GM18505 (cell line): ENCODE measurements at regions not wholly inside any gene's neighbourhood (a gene's known extent, or its start where the extent isn't known, plus 50 kb on each side); places are given as distances from the start of the nearest gene placed in this dataset.

ENCODE experiments used
- ATAC-seq: cut with Tn5 transposase; IDR thresholded peaks from one replicate; pipeline ENCODE4 v1.9.1; 2021; ENCODE audit not compliant: unreplicated experiment
- POLR2A ChIP-seq: IDR thresholded peaks from 4 replicates; pipeline ENCODE4 v1.6.1; 2011; ENCODE audit warnings: borderline replicate concordance; ENCODE audit not compliant: insufficient read depth, insufficient read length; ENCODE audit errors: extremely low read depth

DNA sequence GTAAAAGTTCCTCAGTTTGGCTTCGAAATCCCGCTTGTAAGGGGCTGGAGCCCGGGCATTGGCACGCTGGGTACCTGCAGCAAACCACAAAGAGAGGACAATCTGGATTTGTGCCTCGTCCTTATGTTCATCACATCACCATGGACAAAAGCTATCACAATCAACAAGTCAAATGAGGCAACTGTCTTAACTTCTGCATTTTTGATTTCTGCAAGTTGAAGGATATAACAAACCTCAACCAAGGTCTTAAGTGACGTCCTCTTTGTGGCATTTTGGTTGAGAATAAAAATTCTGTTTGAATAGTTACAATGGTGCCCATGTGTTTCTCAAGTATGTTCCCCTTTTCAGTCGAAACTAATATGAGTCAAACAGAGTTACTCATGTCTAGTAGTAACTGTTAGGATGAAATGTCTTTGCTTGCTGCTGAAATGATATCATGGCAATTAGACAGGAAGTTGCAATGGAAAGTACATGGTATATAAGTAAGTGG, 70.8 kb upstream of the STK17B start:
- peak; percentile 80 for ATAC-seq
- no peak for TF ChIP-seq POLR2A

DNA sequence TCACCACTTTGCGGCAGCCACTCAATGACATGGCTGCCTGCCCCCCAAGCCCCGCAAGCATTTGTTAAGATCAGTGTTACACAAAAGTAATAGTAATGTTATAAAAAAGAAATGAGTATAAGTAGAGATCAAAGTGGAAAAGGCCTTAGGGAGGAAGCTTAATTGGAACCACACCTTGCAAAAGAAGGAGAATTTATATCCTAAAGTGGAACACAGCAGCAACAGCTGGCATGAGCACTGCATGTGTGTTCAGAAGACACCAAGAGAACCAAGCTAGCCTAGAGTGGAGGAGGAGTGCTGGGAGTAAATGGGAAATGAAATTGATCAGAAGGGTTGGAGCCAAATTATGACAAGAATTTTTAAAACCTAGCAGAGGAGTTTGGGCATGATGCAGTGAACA, 73.1 kb upstream of the STK17B start:
- no peak for TF ChIP-seq POLR2A
- no peak for ATAC-seq

DNA sequence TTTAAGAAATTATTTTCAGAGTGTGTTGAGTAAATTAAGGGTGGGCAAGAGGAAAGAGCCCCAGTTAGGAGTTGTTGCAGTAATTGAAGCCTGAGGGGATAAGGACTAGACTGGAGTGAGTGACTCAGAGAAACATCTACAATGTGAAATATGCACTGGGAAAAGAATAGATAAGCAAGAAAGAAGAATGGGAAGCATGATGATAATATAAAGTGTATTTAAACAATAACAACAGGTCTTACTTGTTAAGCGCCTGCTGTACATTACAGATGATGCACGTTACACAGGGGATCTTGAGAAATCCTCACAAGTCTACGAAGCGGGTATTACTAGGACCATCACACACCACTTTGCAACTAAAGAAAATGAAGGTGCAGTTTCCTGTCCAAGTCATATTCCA, 73.6 kb upstream of the STK17B start:
- ATAC-seq, result no peak
- no peak for TF ChIP-seq POLR2A

DNA sequence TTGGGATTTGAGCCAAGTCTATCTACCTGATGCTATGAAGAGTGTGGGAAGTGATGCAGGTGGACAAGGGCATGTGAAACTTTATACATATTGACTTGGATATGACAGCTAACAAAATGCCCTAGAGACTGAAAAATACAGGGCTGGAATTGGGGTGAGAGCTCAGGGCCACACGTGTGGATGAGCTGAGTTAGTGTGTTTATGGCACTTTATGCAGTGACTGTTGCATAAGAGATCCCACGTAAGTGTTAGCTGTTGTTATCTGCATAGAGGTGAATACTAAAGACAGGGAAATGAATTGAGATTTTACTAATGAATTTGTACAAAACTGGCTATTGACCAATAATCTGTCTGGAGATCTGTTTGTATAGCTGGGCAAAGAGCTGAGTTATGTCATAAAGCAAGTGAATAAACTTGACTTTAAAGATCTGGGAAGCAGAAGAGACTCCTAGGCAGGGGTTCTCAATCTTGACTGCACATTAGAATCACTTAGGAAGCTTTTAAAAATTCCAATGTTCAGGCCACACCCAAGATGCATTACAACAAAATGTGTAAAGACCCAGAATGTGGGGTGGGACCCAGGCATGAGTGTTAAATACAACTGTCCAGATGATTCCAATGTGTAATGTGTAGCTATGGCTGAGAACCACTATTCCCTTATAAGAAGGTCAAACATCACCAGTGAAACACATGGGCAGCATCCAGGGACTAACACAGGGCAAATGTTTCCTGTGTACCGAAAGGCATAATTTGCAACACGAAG, 74.2 kb upstream of the STK17B start:
- ATAC-seq, result no peak

DNA sequence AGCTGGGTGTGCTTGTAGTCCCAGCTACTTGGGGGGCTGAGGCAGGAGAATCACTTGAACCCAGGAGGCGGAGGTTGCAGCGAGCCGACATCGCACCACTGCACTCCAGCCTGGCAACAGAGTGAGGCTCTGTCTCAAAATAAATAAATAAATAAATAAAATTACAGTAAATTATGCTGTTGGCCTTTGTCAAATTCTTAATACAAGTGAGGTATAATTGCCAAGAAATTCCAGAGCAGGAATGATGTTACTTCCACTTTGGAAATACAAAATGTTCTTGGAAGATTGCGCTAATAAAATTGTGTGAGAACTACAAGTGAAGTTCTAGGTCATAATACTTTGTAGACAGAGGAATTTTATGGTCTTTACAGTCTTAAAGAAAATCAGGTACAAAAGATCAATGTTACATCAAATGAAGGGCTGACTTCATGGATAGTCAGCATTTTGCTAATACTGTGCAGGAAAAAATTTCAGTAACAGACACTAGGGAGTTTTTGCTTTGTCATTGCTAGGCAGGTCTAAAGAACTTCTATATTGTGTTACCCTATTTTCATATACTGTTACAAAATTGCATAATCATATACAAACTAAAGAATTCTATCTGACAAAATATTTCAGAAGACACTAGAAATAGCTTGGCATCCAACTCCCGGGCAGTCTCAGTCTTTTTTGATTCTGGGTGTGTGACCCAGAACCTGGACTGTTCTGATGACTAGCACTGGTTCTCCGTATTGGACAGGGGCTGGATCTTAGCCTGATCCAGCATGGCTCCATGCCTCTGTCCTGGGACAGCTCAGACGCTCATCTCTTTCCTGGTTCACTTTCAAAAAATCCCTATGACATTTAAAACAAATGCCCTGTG, 76.0 kb upstream of the STK17B start:
- ATAC-seq, result no peak
- no peak for TF ChIP-seq POLR2A

More for the DNA sequence above, 74.2 kb upstream of the STK17B start:
- no peak for TF ChIP-seq POLR2A

DNA sequence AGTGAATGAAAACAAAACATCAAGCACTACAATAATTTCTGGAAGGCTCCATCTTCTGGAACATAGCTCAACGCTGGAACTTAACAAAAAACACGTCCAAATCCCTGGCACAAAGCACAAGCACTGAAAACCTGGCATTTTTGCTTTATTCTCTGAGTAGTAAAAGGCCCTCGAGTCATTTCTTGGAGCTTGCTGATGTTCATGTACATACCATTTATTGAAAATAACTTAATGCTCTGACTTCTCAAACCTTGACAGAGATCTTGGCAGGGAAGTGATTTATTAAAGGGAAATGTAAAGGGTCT, 76.5 kb upstream of the STK17B start:
- TF ChIP-seq POLR2A, result no peak
- no peak for ATAC-seq

DNA sequence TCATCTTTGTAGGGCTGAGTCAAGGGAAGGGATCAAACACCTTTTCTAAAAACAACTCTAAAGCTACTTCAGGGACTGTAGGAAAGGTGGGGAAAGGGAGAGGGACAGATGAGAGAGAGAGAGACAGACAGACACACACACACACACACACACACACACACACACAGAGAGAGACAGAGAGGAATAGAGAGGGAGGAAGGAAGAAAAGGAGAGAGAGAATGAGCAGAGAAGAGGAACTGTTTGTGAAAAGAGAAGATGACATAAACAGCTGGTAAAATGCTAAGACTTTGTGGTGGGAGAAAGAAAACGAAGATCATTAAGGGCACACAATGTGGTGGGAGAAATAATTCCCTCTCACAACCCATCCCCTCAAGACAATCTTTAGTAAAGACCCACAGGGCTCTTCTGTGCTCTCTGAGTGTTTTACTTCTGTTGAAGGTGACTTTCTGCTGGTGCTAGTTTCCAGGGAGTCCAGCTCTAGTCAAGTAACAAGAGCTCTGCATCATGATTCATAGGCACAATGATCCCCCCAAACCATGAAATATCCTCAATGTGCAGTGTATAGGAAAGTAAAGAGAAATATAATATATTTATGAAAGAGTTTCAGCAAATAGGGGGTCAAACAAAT, 77.2 kb upstream of the STK17B start:
- TF ChIP-seq POLR2A, result no peak
- ATAC-seq, result no peak

DNA sequence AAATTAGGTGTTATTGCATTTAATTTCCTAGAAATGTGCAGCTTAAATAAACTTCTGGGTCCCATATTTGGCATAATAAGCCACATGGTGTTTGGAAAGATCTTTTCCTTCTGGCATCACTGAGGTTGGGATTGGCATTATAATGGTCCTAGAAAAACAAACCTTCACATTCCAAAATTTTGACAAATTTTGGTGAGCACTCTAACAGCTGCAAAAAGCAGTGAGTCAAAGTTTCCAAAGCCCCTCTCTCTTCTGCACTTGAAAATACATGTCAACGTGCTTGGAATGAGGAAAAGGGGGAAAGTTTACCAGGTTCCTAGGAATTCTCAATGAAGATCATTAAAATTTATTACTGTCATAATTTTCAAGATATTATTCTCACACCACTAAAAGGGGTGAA, 77.8 kb upstream of the STK17B start:
- no peak for TF ChIP-seq POLR2A
- ATAC-seq, result no peak

DNA sequence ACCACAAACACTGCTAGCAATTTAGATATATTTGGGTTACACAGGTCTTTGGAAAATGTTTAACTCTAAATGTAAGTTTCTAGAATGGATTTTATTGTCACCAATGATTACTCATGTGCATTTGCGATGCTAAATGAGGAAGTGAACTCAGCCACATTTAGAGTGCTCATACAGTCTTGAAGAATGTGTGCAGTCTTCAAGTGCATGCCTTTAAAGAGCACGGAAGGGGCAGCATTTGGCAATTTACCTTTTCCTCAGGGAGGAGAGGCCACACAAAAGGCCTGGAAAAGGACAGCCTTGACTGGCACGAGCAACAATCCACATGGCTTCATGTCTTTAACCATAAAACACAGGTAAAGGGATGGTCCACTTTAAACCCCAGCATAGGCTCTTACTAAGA, 78.5 kb upstream of the STK17B start:
- no peak for TF ChIP-seq POLR2A
- peak; percentile 78 for ATAC-seq

DNA sequence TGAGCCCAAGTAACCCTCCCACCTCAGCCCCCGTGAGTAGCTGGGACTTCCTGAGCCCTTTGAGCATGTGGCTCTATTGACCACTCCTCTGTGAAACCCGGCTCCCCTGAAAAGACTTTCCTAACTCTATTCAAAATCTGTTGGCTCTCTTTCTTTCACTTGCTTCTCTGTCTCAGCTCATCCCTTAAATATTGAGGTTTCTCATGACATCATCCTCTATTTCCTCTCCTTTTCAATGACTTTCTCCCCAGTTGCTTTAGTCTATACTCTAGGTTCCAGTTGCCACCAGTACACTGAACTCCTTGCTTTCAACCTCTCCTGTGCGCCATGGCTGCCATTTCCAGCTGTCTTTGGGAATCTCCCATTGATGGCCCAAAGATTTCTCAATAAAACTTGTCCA, 79.8 kb upstream of the STK17B start:
- TF ChIP-seq POLR2A, result no peak
- no peak for ATAC-seq

DNA sequence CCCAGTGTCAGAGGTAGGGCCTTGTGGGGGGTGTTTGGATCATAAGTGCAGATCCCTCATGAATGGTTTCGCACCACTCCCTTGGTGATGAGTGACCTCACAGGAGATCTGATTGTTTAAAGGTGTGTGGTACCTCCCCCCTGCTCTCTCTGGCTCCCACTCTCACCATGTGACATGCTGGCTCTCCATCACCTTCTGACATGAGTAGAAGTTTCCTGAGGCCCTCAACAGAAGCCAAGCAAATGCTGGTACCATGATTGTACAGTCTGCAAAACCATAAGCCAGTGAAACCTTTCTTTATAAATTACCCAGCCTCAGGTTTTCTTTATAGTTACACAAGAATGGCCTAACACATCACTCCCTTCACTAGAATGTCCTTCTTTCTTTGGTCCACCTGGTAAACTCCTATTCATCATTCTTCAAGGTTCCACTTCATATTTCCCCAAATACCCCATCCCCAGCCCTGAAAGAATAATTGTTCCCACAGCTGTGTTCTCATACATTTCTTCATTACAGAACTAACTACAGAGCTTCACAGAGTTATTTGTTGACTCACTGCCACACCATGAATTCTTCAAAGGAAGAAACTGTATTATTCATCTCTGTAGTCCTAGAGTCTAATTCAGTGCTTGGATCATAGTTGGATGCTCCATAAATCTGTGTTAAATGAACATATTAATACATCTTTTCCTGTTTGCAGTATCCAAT, 81.2 kb upstream of the STK17B start:
- TF ChIP-seq POLR2A, result no peak
- no peak for ATAC-seq

DNA sequence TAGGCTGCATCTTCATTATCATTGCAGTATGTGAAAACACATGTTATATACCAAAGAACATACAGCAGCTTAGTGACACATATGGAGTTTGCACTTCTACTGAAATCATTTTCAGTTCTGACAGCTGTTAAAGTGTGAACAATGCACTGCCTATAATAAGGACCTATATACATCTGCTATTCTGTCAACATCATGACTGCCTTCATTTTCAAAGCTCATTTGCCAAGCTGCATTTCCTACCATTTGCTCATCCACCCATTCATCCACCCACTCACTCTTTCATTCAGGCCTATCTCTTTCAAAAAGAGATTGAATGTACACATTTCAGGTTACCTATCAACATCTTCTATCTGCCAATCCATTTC, 81.7 kb upstream of the STK17B start:
- no peak for ATAC-seq
- no peak for TF ChIP-seq POLR2A

DNA sequence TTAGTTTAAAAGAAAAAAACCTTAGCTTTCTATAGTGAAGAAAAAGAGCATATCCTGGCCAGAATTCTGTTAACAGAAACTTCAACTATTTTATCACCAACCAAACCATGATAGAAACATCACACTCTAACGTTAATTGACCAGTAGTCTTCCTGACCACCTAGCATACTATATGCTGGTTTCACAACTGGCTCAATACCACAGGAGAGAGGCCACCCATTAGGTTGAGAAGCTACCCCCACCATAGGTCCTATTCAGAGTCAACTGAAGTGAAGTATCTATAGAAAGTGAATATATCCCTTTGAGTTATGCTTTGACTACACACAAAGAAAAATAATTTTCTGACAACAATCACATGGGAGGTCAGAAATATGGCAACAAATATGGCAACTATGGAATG, 85.2 kb upstream of the STK17B start:
- no peak for TF ChIP-seq POLR2A
- no peak for ATAC-seq
